Gastroesophageal sphincter (tissue), 3 donors: ENCODE measurements at regions not wholly inside any gene's neighbourhood (a gene's known extent, or its start where the extent isn't known, plus 50 kb on each side); places are given as distances from the start of the nearest gene placed in this dataset.

Source experiments
- CTCF ChIP-seq, 4 experiments: fragments of 200-600 bp in 2 of 4; fragments of 450-650 bp in 2 of 4; sonication (generic) in 1 of 4; IDR thresholded peaks; one replicate each; pipeline ENCODE4 v1.5.1; 2017 to 2019; ENCODE audit warnings: antibody characterized with exemption in 4 of 4, mild to moderate bottlenecking in 2 of 4, moderate library complexity in 2 of 4
- POLR2A ChIP-seq, 2 donors: fragments of 450-650 bp; IDR thresholded peaks; one replicate each; pipeline ENCODE4 v1.6.1; 2017; ENCODE audit warnings: antibody characterized with exemption in 2 of 2, mild to moderate bottlenecking in 2 of 2, moderate library complexity in 1 of 2
- POLR2AphosphoS5 ChIP-seq: sonication (generic); formaldehyde crosslinking; IDR thresholded peaks from one replicate; pipeline ENCODE4 v1.6.1; 2017; ENCODE audit warnings: antibody characterized with exemption

GRCh38 chr4:184269879-184270430 is 52.3 kb upstream of the ENPP6 start:
- TF ChIP-seq POLR2A (IDR thresholded peaks at IDR 0.05) (no peak), CTCF (IDR thresholded peaks at IDR 0.05) (no peak), POLR2AphosphoS5 (no peak)
